GM12878 (cell line): ENCODE measurements at regions not wholly inside any gene's neighbourhood (a gene's known extent, or its start where the extent isn't known, plus 50 kb on each side); places are given as distances from the start of the nearest gene placed in this dataset.

ENCODE experiments used
- ATAC-seq: fragments of 200-7000 bp; cut with Tn5 transposase; 3 replicates; pipeline ENCODE4 v1.9.1; 2020; ENCODE audit warnings: mild to moderate bottlenecking, moderate library complexity
- BruUV-seq: library from RNA; stranded (reverse); fragments of 400-500 nt; replicated peaks from 2 replicates; lab custom pipeline; 2021; lab: Mats Ljungman, UMichigan
- CTCF ChIA-PET: fragments of 300-600 bp; sonication (Branson Sonifier 250); formaldehyde crosslinking; extraction: SDS; loops from one replicate; lab custom pipeline; 2021; ENCODE audit warnings: inconsistent platforms; lab: Yijun Ruan, JAX
- POLR2A ChIA-PET: fragments of 350-600 bp; formaldehyde crosslinking; extraction: SDS; loops from one replicate; lab custom pipeline; 2021; ENCODE audit warnings: inconsistent platforms; lab: Charles Lee
- RAD21 ChIA-PET: fragments of 300-600 bp; sonication (Branson Sonifier 250); formaldehyde crosslinking; loops from one replicate; lab custom pipeline; 2023; ENCODE audit warnings: antibody characterized with exemption; ENCODE audit not compliant: unreplicated experiment; lab: Charles Lee
- SMC1A ChIA-PET: fragments of 300-600 bp; sonication (Branson Sonifier 250); formaldehyde crosslinking; loops from one replicate; lab custom pipeline; 2023; ENCODE audit not compliant: unreplicated experiment, uncharacterized antibody; lab: Charles Lee
- DNase-seq: peaks from one replicate; pipeline ENCODE4 v3.0.0-alpha.2; 2011; ENCODE audit warnings: low read depth, low spot score
- FAIRE-seq: peaks from 3 replicates; lab custom pipeline; 2011; peaks lifted over from hg19 to GRCh38; lab: Jason Lieb, UNC
- H2AFZ ChIP-seq: 2 replicates; pipeline ENCODE4 v1.6.0; 2011; ENCODE audit warnings: low read depth, low read length, control low read depth; ENCODE audit not compliant: control insufficient read depth
- H3K27ac ChIP-seq: 2 replicates; pipeline ENCODE4 v1.5.1; 2011; ENCODE audit warnings: control low read depth; ENCODE audit not compliant: control insufficient read depth, insufficient read depth
- H3K27me3 ChIP-seq, 2 experiments: replicated peaks in 1 of 2; 2 replicates each; pipeline versions ENCODE4 v1.6.0 to v1.6.1; 2011; ENCODE audit warnings: low read length in 1 of 2; ENCODE audit not compliant: control insufficient read depth in 2 of 2, insufficient read depth in 2 of 2
- H3K36me3 ChIP-seq, 2 experiments: 2 replicates each; pipeline ENCODE4 v1.5.1; 2011; ENCODE audit warnings: low read length in 1 of 2; ENCODE audit not compliant: control insufficient read depth in 2 of 2, insufficient read depth in 2 of 2
- H3K4me1 ChIP-seq: 2 replicates; pipeline ENCODE4 v1.6.1; 2011; ENCODE audit warnings: mild to moderate bottlenecking, low read length, moderate library complexity, mixed read lengths; ENCODE audit not compliant: control insufficient read depth, insufficient read depth
- H3K4me2 ChIP-seq: 2 replicates; pipeline ENCODE4 v1.6.0; 2011; ENCODE audit warnings: control low read depth; ENCODE audit not compliant: control insufficient read depth, insufficient read depth
- H3K4me3 ChIP-seq: fragments of 200-600 bp; sonication (generic); 2 replicates; pipeline ENCODE4 v1.5.1; 2016
- H3K79me2 ChIP-seq: 2 replicates; pipeline ENCODE4 v1.6.0; 2011; ENCODE audit warnings: low read length; ENCODE audit not compliant: control insufficient read depth, insufficient read depth
- H3K9ac ChIP-seq: 2 replicates; pipeline ENCODE4 v1.8.0; 2011; ENCODE audit warnings: low read length, control low read depth, mixed read lengths; ENCODE audit not compliant: control insufficient read depth, insufficient read depth
- H3K9me3 ChIP-seq: replicated peaks from 3 replicates; pipeline ENCODE4 v1.5.1; 2011; ENCODE audit warnings: mild to moderate bottlenecking, low read length; ENCODE audit not compliant: control insufficient read depth, insufficient read depth
- H4K20me1 ChIP-seq: 2 replicates; pipeline ENCODE4 v1.6.0; 2011; ENCODE audit not compliant: control insufficient read depth, insufficient read depth
- CHD1 ChIP-seq: IDR thresholded peaks from 2 replicates; pipeline ENCODE4 v1.6.1; 2012; ENCODE audit warnings: low read depth, low read length, improper control_type of control experiment
- CREB1 ChIP-seq: IDR thresholded peaks from 2 replicates; pipeline ENCODE4 v1.6.1; 2012; ENCODE audit warnings: low read depth, mild to moderate bottlenecking, inconsistent platforms
- EGR1 ChIP-seq, 2 experiments: IDR thresholded peaks; 1 replicate in 1 of 2; 2 replicates in 1 of 2; pipeline ENCODE4 v1.6.1; 2011 to 2012; ENCODE audit warnings: low read depth in 2 of 2, low read length in 2 of 2, borderline replicate concordance in 1 of 2, mild to moderate bottlenecking in 1 of 2, moderate library complexity in 1 of 2
- GATAD2B ChIP-seq: fragments of 450-650 bp; conservative IDR thresholded peaks from 2 replicates; pipeline ENCODE4 v1.6.1; 2017; ENCODE audit warnings: low read depth, mild to moderate bottlenecking, moderate library complexity
- JUNB ChIP-seq: IDR thresholded peaks from 2 replicates; pipeline ENCODE4 v1.6.1; 2016; ENCODE audit warnings: antibody characterized with exemption, mild to moderate bottlenecking
- JUND ChIP-seq: IDR thresholded peaks from 2 replicates; pipeline ENCODE4 v1.6.1; 2012; ENCODE audit warnings: low read depth, mild to moderate bottlenecking, low read length, improper control_type of control experiment, moderate library complexity
- KLF5 ChIP-seq: fragments of 450-650 bp; IDR thresholded peaks from 2 replicates; pipeline ENCODE4 v1.6.1; 2014; ENCODE audit warnings: mild to moderate bottlenecking; ENCODE audit not compliant: partially characterized antibody
- MEF2A ChIP-seq: IDR thresholded peaks from 2 replicates; pipeline ENCODE4 v1.6.1; 2011; ENCODE audit warnings: low read depth, mild to moderate bottlenecking, low read length, moderate library complexity; ENCODE audit not compliant: insufficient read depth
- NBN ChIP-seq: fragments of 450-650 bp; IDR thresholded peaks from 2 replicates; pipeline ENCODE4 v1.6.1; 2016
- NFIC ChIP-seq: IDR thresholded peaks from 2 replicates; pipeline ENCODE4 v1.6.1; 2012; ENCODE audit warnings: low read depth, mild to moderate bottlenecking, inconsistent platforms, low read length, moderate library complexity
- NR2C1 ChIP-seq: fragments of 450-650 bp; IDR thresholded peaks from 2 replicates; pipeline ENCODE4 v1.6.1; 2017; ENCODE audit warnings: antibody characterized with exemption, mild to moderate bottlenecking, moderate library complexity
- POLR2AphosphoS2 ChIP-seq: IDR thresholded peaks from 2 replicates; pipeline ENCODE4 v1.6.1; 2011; ENCODE audit warnings: low read depth, mild to moderate bottlenecking, low read length, improper control_type of control experiment, moderate library complexity
- SMARCA5 ChIP-seq: fragments of 450-650 bp; IDR thresholded peaks from 2 replicates; pipeline ENCODE4 v1.6.1; 2017; ENCODE audit warnings: mild to moderate bottlenecking
- SUZ12 ChIP-seq: fragments of 200-600 bp; sonication (generic); IDR thresholded peaks from one replicate; pipeline ENCODE4 v1.6.1; 2018; ENCODE audit warnings: antibody characterized with exemption, mild to moderate bottlenecking; ENCODE audit not compliant: unreplicated experiment
- WGBS: methylation state at CpG from one replicate; pipeline ENCODE4 v1.1.6; 2016; ENCODE audit warnings: low lambda C conversion rate; ENCODE audit not compliant: insufficient replicate concordance, insufficient coverage; ENCODE audit errors: missing lambda C conversion rate; 5-methylcytosine and 5-hydroxymethylcytosine counted together
- in situ Hi-C: fragments of 300-500 bp; cut with MboI; formaldehyde crosslinking; loops from 9 replicates; pipeline ENCODE4 v1.14.3; 2018; ENCODE audit warnings: mixed read lengths
- intact Hi-C: fragments of 100-400 bp; cut with micrococcal nuclease; formaldehyde crosslinking; loops from one replicate; pipeline ENCODE4 v1.14.2; 2022; ENCODE audit not compliant: unreplicated experiment
- TF ChIP-seq, protein P1 (sequence below): fragments of 450-650 bp; IDR thresholded peaks from 2 replicates; pipeline ENCODE4 v1.6.1; 2018; ENCODE audit warnings: borderline replicate concordance, mild to moderate bottlenecking; ENCODE audit not compliant: partially characterized antibody
- TF ChIP-seq, protein P2 (sequence below): fragments of 150-350 bp; IDR thresholded peaks from 2 replicates; pipeline ENCODE4 v1.6.1; 2014; ENCODE audit warnings: mild to moderate bottlenecking, low read depth, low read length

GRCh38 chr4:24006269-24006668 is 116.4 kb upstream of the PPARGC1A start:
- ChIA-PET SMC1A (no interaction called here), RAD21 (no interaction called here), CTCF (no interaction called here)
- H3K27ac ChIP-seq: no peak overlapping the region
- no peaks in the 10 kb centered on the region for H3K79me2 ChIP-seq
- no peak overlapping the region for H3K4me3 ChIP-seq
- H4K20me1 ChIP-seq: no peaks in the 10 kb centered on the region
- no peak for ATAC-seq
- no peaks in the 10 kb centered on the region for H3K4me1 ChIP-seq
- no peak overlapping the region for H2AFZ ChIP-seq
- no TSS peak for BruUV-seq
- 0% methylated on average over 1 of the region's 1 CpG for WGBS
- no peak for TF ChIP-seq MEF2A
- TF ChIP-seq, all 136 proteins: peak for 0
- Histone ChIP-seq H3K27me3 (no peaks in the 10 kb centered on the region), H3K9me3 (no peaks in the 10 kb centered on the region), H3K36me3 (no peaks in the 10 kb centered on the region), H3K9ac (no peak overlapping the region), H3K4me2 (no peak overlapping the region)
- FAIRE-seq: no peak
- POLR2A ChIA-PET: no interaction called here
- no peak for DNase-seq
- intact Hi-C loops: no loop called here
- in situ Hi-C loops: no loop called here

DNA sequence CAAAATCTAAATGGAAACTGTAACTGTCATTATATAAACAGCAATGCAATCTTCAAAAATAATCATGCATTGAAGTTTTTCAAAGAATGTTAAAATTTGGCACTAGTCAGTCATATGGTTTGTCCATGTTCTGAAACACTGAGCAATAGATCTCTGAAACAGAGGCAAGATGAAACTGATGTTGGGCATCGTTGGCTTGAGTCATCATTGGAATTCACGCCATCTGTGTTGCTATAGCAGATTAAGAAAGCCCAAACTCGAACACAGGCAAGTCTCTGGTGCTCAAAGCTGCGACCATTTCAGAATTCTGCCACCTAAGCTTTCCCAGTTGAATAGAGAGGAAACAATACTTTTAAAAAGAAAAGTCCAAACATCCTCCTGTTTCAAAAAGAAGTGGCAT is 114.1 kb upstream of the PPARGC1A start:
- POLR2A ChIA-PET: no interaction called here
- no peaks in the 10 kb centered on the region for H4K20me1 ChIP-seq
- DNase-seq (no peak), ATAC-seq (no peak), FAIRE-seq (no peak)
- no peak overlapping the region for H3K4me3 ChIP-seq
- no peak overlapping the region for H3K9ac ChIP-seq
- SMC1A ChIA-PET: no interaction called here
- intact Hi-C loops (no loop called here), in situ Hi-C loops (no loop called here)
- no peaks in the 10 kb centered on the region for H3K4me1 ChIP-seq
- H3K27ac ChIP-seq: no peak overlapping the region
- no peaks in the 10 kb centered on the region for H3K27me3 ChIP-seq
- no peak overlapping the region for H2AFZ ChIP-seq
- no TSS peak for BruUV-seq
- H3K36me3 ChIP-seq: no peaks in the 10 kb centered on the region
- no peaks in the 10 kb centered on the region for H3K9me3 ChIP-seq
- CTCF ChIA-PET: no interaction called here
- no peak overlapping the region for H3K4me2 ChIP-seq
- WGBS: 9% methylated on average over 4 of the region's 4 CpGs
- H3K79me2 ChIP-seq: no peaks in the 10 kb centered on the region
- RAD21 ChIA-PET: no interaction called here
- TF ChIP-seq GATAD2B (no peak), SUZ12 (no peak), KLF5 (no peak), NFIC (no peak), EGR1 (IDR thresholded peaks at IDR 0.05; ENCODE audit: borderline replicate concordance in 1 of 2, low read depth in 2 of 2, low read length in 2 of 2) (no peak), SMARCA5 (no peak), JUNB (no peak), JUND (no peak), CREB1 (no peak), NR2C1 (no peak), POLR2AphosphoS2 (no peak), NBN (no peak), CHD1 (no peak)
- TF ChIP-seq, protein P1, sequence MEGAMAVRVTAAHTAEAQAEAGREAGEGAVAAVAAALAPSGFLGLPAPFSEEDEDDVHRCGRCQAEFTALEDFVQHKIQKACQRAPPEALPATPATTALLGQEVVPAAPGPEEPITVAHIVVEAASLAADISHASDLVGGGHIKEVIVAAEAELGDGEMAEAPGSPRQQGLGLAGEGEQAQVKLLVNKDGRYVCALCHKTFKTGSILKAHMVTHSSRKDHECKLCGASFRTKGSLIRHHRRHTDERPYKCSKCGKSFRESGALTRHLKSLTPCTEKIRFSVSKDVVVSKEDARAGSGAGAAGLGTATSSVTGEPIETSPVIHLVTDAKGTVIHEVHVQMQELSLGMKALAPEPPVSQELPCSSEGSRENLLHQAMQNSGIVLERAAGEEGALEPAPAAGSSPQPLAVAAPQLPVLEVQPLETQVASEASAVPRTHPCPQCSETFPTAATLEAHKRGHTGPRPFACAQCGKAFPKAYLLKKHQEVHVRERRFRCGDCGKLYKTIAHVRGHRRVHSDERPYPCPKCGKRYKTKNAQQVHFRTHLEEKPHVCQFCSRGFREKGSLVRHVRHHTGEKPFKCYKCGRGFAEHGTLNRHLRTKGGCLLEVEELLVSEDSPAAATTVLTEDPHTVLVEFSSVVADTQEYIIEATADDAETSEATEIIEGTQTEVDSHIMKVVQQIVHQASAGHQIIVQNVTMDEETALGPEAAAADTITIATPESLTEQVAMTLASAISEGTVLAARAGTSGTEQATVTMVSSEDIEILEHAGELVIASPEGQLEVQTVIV: no peak
- TF ChIP-seq, protein P2, sequence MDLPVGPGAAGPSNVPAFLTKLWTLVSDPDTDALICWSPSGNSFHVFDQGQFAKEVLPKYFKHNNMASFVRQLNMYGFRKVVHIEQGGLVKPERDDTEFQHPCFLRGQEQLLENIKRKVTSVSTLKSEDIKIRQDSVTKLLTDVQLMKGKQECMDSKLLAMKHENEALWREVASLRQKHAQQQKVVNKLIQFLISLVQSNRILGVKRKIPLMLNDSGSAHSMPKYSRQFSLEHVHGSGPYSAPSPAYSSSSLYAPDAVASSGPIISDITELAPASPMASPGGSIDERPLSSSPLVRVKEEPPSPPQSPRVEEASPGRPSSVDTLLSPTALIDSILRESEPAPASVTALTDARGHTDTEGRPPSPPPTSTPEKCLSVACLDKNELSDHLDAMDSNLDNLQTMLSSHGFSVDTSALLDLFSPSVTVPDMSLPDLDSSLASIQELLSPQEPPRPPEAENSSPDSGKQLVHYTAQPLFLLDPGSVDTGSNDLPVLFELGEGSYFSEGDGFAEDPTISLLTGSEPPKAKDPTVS: no peak
